GM23338 (cell line): ENCODE measurements at regions not wholly inside any gene's neighbourhood (a gene's known extent, or its start where the extent isn't known, plus 50 kb on each side); places are given as distances from the start of the nearest gene placed in this dataset.

Experiments
- ATAC-seq: fragments of 200-7000 bp; cut with Tn5 transposase; 3 replicates; pipeline ENCODE4 v1.9.1; 2020
- DNase-seq: peaks from one replicate; pipeline ENCODE4 v3.0.0-alpha.2; 2015; ENCODE audit warnings: low spot score
- H2AFZ ChIP-seq: fragments of 200-600 bp; sonication (generic); 2 replicates; pipeline ENCODE4 v1.8.0; 2016; ENCODE audit warnings: antibody characterized with exemption, mild to moderate bottlenecking, moderate library complexity
- H3F3A ChIP-seq: fragments of 200-600 bp; sonication (generic); replicated peaks from 2 replicates; pipeline ENCODE4 v1.8.0; 2017; ENCODE audit warnings: antibody characterized with exemption, mixed run types, low read depth
- H3K27ac ChIP-seq: fragments of 200-600 bp; sonication (generic); 2 replicates; pipeline ENCODE4 v1.6.1; 2016; ENCODE audit warnings: low read depth
- H3K27me3 ChIP-seq: fragments of 200-600 bp; sonication (generic); 2 replicates; pipeline ENCODE4 v1.8.0; 2016; ENCODE audit warnings: mild to moderate bottlenecking, mixed run types, moderate library complexity; ENCODE audit not compliant: insufficient read depth
- H3K36me3 ChIP-seq: fragments of 200-600 bp; sonication (generic); 2 replicates; pipeline ENCODE4 v1.8.0; 2016; ENCODE audit warnings: mild to moderate bottlenecking; ENCODE audit not compliant: insufficient read depth
- H3K4me1 ChIP-seq: fragments of 200-600 bp; sonication (generic); 2 replicates; pipeline ENCODE4 v1.8.0; 2016; ENCODE audit warnings: mild to moderate bottlenecking, moderate library complexity; ENCODE audit not compliant: insufficient read depth
- H3K4me2 ChIP-seq: fragments of 200-600 bp; sonication (generic); 2 replicates; pipeline ENCODE4 v1.7.1; 2017; ENCODE audit warnings: mixed run types
- H3K4me3 ChIP-seq: fragments of 200-600 bp; sonication (generic); 2 replicates; pipeline ENCODE4 v1.6.1; 2016; ENCODE audit warnings: mixed run types
- H3K79me2 ChIP-seq: fragments of 200-600 bp; sonication (generic); replicated peaks from 2 replicates; pipeline ENCODE4 v1.8.0; 2017; ENCODE audit warnings: mild to moderate bottlenecking; ENCODE audit not compliant: insufficient read depth
- H3K9me2 ChIP-seq: fragments of 200-600 bp; sonication (generic); 2 replicates; pipeline ENCODE4 v1.8.0; 2017; ENCODE audit not compliant: insufficient read depth
- H4K20me1 ChIP-seq: fragments of 200-600 bp; sonication (generic); replicated peaks from 2 replicates; pipeline ENCODE4 v1.8.0; 2017; ENCODE audit warnings: mild to moderate bottlenecking; ENCODE audit not compliant: insufficient read depth
- H3K27ac Mint-ChIP-seq: 2 replicates; pipeline ENCODE4 v1.8.0; 2020; ENCODE audit warnings: inconsistent platforms, mild to moderate bottlenecking, moderate library complexity, mixed read lengths
- H3K27me3 Mint-ChIP-seq: 3 replicates; pipeline ENCODE4 v1.8.0; 2022; ENCODE audit warnings: low read depth, mild to moderate bottlenecking, moderate library complexity, mixed read lengths, inconsistent platforms; ENCODE audit not compliant: insufficient read depth, poor library complexity
- H3K36me3 Mint-ChIP-seq: 3 replicates; pipeline ENCODE4 v1.8.0; 2021; ENCODE audit warnings: low read depth, mild to moderate bottlenecking, inconsistent platforms, moderate library complexity, mixed read lengths
- H3K4me1 Mint-ChIP-seq: 3 replicates; pipeline ENCODE4 v1.8.0; 2020; ENCODE audit warnings: mild to moderate bottlenecking, inconsistent platforms, mixed read lengths
- H3K4me3 Mint-ChIP-seq: 3 replicates; pipeline ENCODE4 v1.8.0; 2021; ENCODE audit warnings: moderate library complexity, mild to moderate bottlenecking, inconsistent platforms, mixed read lengths
- H3K9me3 Mint-ChIP-seq: 3 replicates; pipeline ENCODE4 v1.8.0; 2020; ENCODE audit warnings: moderate library complexity, mild to moderate bottlenecking, inconsistent platforms, mixed read lengths
- CREB1 ChIP-seq: fragments of 250-450 bp; sonication (Bioruptor Pico); IDR thresholded peaks from 2 replicates; pipeline ENCODE4 v1.5.0; 2020; ENCODE audit warnings: low read depth, mild to moderate bottlenecking, moderate library complexity
- CTCF ChIP-seq, 2 experiments: fragments of 200-600 bp in 1 of 2; sonication (generic) in 1 of 2; conservative IDR thresholded peaks; 2 replicates each; pipeline versions ENCODE4 v1.5.1 to v1.6.1; 2016 to 2017; ENCODE audit warnings: antibody characterized with exemption in 2 of 2, low read depth in 2 of 2, mild to moderate bottlenecking in 2 of 2, moderate library complexity in 1 of 2
- ETS1 ChIP-seq: IDR thresholded peaks from 2 replicates; pipeline ENCODE4 v1.6.1; 2016; ENCODE audit warnings: antibody characterized with exemption
- EZH2 ChIP-seq: fragments of 200-600 bp; sonication (generic); IDR thresholded peaks from one replicate; pipeline ENCODE4 v1.8.0; 2017; ENCODE audit warnings: antibody characterized with exemption, mild to moderate bottlenecking, low read depth; ENCODE audit not compliant: unreplicated experiment
- EZH2phosphoT487 ChIP-seq: fragments of 200-600 bp; sonication (generic); IDR thresholded peaks from one replicate; pipeline ENCODE4 v1.8.1; 2018; ENCODE audit warnings: antibody characterized with exemption; ENCODE audit not compliant: unreplicated experiment
- JUNB ChIP-seq: IDR thresholded peaks from one replicate; pipeline ENCODE4 v1.6.1; 2016; ENCODE audit warnings: antibody characterized with exemption; ENCODE audit not compliant: unreplicated experiment
- NANOG ChIP-seq: IDR thresholded peaks from 2 replicates; pipeline ENCODE4 v1.6.1; 2016; ENCODE audit warnings: antibody characterized with exemption, borderline replicate concordance
- POLR2AphosphoS5 ChIP-seq: IDR thresholded peaks from 2 replicates; pipeline ENCODE4 v1.6.1; 2016; ENCODE audit warnings: antibody characterized with exemption, low read depth
- REST ChIP-seq: IDR thresholded peaks from one replicate; pipeline ENCODE4 v1.6.1; 2018; ENCODE audit warnings: antibody characterized with exemption; ENCODE audit not compliant: unreplicated experiment
- STAT1 ChIP-seq: IDR thresholded peaks from one replicate; pipeline ENCODE4 v1.6.1; 2016; ENCODE audit warnings: antibody characterized with exemption; ENCODE audit not compliant: unreplicated experiment
- ZNF114 ChIP-seq: fragments of 250-450 bp; sonication (Bioruptor Pico); IDR thresholded peaks from 2 replicates; pipeline ENCODE4 v1.5.0; 2020; ENCODE audit warnings: mild to moderate bottlenecking, moderate library complexity
- ZNF331 ChIP-seq: fragments of 250-450 bp; sonication (Bioruptor Pico); IDR thresholded peaks from 2 replicates; pipeline ENCODE4 v1.5.0; 2020; ENCODE audit warnings: low read depth, mild to moderate bottlenecking, moderate library complexity
- TF ChIP-seq, protein P1 (sequence below): fragments of 250-450 bp; sonication (Bioruptor Pico); IDR thresholded peaks from 2 replicates; pipeline ENCODE4 v1.5.0; 2020; ENCODE audit warnings: mild to moderate bottlenecking, moderate library complexity

GRCh38 chr14:21882226-21882625 lies 208.6 kb upstream of the OR4E1 start (continued):
- TF ChIP-seq EZH2 (no peak), ZNF114 (no peak), POLR2AphosphoS5 (no peak)

- Mint-ChIP-seq H3K36me3 (no peaks in the 10 kb centered on the region), H3K9me3 (no peaks in the 10 kb centered on the region), H3K27ac (no peak overlapping the region), H3K27me3 (no peaks in the 10 kb centered on the region), H3K4me1 (no peaks in the 10 kb centered on the region; the same call in 2 of the 3 replicates), H3K4me3 (no peak overlapping the region)
- ATAC-seq (no peak), DNase-seq (no peak)
- Histone ChIP-seq H3K27ac (no peak overlapping the region), H3K27me3 (no peaks in the 10 kb centered on the region), H4K20me1 (no peaks in the 10 kb centered on the region), H3K4me3 (no peak overlapping the region), H3K79me2 (no peaks in the 10 kb centered on the region), H3K9me2 (no peaks in the 10 kb centered on the region), H3K4me1 (no peaks in the 10 kb centered on the region), H2AFZ (no peak overlapping the region), H3K36me3 (no peaks in the 10 kb centered on the region), H3F3A (no peaks in the 10 kb centered on the region), H3K4me2 (no peak overlapping the region)
- TF ChIP-seq CREB1 (CRISPR knock-in tag): no peak
- TF ChIP-seq POLR2AphosphoS5: no peak
- no peak for TF ChIP-seq REST
- no peak for TF ChIP-seq ETS1
- TF ChIP-seq EZH2: no peak
- no peak for TF ChIP-seq JUNB
- TF ChIP-seq, protein P1, sequence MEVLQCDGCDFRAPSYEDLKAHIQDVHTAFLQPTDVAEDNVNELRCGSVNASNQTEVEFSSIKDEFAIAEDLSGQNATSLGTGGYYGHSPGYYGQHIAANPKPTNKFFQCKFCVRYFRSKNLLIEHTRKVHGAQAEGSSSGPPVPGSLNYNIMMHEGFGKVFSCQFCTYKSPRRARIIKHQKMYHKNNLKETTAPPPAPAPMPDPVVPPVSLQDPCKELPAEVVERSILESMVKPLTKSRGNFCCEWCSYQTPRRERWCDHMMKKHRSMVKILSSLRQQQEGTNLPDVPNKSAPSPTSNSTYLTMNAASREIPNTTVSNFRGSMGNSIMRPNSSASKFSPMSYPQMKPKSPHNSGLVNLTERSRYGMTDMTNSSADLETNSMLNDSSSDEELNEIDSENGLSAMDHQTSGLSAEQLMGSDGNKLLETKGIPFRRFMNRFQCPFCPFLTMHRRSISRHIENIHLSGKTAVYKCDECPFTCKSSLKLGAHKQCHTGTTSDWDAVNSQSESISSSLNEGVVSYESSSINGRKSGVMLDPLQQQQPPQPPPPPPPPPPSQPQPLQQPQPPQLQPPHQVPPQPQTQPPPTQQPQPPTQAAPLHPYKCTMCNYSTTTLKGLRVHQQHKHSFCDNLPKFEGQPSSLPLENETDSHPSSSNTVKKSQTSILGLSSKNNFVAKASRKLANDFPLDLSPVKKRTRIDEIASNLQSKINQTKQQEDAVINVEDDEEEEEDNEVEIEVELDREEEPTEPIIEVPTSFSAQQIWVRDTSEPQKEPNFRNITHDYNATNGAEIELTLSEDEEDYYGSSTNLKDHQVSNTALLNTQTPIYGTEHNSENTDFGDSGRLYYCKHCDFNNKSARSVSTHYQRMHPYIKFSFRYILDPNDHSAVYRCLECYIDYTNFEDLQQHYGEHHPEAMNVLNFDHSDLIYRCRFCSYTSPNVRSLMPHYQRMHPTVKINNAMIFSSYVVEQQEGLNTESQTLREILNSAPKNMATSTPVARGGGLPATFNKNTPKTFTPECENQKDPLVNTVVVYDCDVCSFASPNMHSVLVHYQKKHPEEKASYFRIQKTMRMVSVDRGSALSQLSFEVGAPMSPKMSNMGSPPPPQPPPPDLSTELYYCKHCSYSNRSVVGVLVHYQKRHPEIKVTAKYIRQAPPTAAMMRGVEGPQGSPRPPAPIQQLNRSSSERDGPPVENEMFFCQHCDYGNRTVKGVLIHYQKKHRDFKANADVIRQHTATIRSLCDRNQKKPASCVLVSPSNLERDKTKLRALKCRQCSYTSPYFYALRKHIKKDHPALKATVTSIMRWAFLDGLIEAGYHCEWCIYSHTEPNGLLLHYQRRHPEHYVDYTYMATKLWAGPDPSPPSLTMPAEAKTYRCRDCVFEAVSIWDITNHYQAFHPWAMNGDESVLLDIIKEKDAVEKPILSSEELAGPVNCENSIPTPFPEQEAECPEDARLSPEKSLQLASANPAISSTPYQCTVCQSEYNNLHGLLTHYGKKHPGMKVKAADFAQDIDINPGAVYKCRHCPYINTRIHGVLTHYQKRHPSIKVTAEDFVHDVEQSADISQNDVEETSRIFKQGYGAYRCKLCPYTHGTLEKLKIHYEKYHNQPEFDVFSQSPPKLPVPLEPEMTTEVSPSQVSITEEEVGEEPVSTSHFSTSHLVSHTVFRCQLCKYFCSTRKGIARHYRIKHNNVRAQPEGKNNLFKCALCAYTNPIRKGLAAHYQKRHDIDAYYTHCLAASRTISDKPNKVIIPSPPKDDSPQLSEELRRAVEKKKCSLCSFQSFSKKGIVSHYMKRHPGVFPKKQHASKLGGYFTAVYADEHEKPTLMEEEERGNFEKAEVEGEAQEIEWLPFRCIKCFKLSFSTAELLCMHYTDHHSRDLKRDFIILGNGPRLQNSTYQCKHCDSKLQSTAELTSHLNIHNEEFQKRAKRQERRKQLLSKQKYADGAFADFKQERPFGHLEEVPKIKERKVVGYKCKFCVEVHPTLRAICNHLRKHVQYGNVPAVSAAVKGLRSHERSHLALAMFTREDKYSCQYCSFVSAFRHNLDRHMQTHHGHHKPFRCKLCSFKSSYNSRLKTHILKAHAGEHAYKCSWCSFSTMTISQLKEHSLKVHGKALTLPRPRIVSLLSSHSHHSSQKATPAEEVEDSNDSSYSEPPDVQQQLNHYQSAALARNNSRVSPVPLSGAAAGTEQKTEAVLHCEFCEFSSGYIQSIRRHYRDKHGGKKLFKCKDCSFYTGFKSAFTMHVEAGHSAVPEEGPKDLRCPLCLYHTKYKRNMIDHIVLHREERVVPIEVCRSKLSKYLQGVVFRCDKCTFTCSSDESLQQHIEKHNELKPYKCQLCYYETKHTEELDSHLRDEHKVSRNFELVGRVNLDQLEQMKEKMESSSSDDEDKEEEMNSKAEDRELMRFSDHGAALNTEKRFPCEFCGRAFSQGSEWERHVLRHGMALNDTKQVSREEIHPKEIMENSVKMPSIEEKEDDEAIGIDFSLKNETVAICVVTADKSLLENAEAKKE: no peak
- TF ChIP-seq EZH2phosphoT487: no peak
- no peak for TF ChIP-seq ZNF114
- no peak for TF ChIP-seq NANOG
- no peak for TF ChIP-seq CTCF (conservative IDR thresholded peaks at IDR 0.05; ENCODE audit: low read depth in 2 of 2)
- no peak for TF ChIP-seq STAT1
- TF ChIP-seq ZNF331 (CRISPR knock-in tag): no peak
Measured at GRCh38 chr14:21880918-21881317, 207.3 kb upstream of the OR4E1 start.
